Right kidney (tissue), 1 donor: ENCODE measurements at regions not wholly inside any gene's neighbourhood (a gene's known extent, or its start where the extent isn't known, plus 50 kb on each side); places are given as distances from the start of the nearest gene placed in this dataset.
"Not testable (repeated sequence)": the region's sequence is repeated elsewhere in the genome, so short reads cannot be mapped to it uniquely, and the experiment has no call there.

Source experiments
- DNase-seq: peaks from one replicate; pipeline ENCODE4 v3.0.0-alpha.2; 2016

- no peak for DNase-seq
Measured at GRCh38 chr3:110400315-110400714, 671.3 kb upstream of the NECTIN3 start.

GRCh38 chr3:110405830-110406585 lies 665.6 kb upstream of the NECTIN3 start:
- no peak for DNase-seq

GRCh38 chr3:110413266-110413665 lies 658.4 kb upstream of the NECTIN3 start:
- no peak for DNase-seq

GRCh38 chr3:110413807-110414748 lies 657.5 kb upstream of the NECTIN3 start:
- DNase-seq: no peak

GRCh38 chr3:110414855-110415254 lies 656.8 kb upstream of the NECTIN3 start:
- no peak for DNase-seq

- no peak for DNase-seq
Measured at GRCh38 chr3:110419096-110419495, 652.5 kb upstream of the NECTIN3 start.

GRCh38 chr3:110419601-110420000 lies 652.0 kb upstream of the NECTIN3 start:
- no peak for DNase-seq

- no peak for DNase-seq
Measured at GRCh38 chr3:110420158-110420641, 651.4 kb upstream of the NECTIN3 start.

- no peak for DNase-seq
Measured at GRCh38 chr3:110423276-110423675, 648.3 kb upstream of the NECTIN3 start.

GRCh38 chr3:110430146-110430545 lies 641.5 kb upstream of the NECTIN3 start:
- DNase-seq: no peak

- DNase-seq: no peak
Measured at GRCh38 chr3:110436209-110436608, 635.4 kb upstream of the NECTIN3 start.

GRCh38 chr3:110440066-110440653 lies 631.5 kb upstream of the NECTIN3 start:
- not testable (repeated sequence) for DNase-seq

- DNase-seq: no peak
Measured at GRCh38 chr3:110454066-110454465, 617.5 kb upstream of the NECTIN3 start.

GRCh38 chr3:110456001-110456400 lies 615.6 kb upstream of the NECTIN3 start:
- DNase-seq: no peak

GRCh38 chr3:110456438-110457138 lies 615.0 kb upstream of the NECTIN3 start:
- DNase-seq: no peak

- DNase-seq: no peak
Measured at GRCh38 chr3:110457508-110457907, 614.1 kb upstream of the NECTIN3 start.

GRCh38 chr3:110459021-110459420 lies 612.6 kb upstream of the NECTIN3 start:
- no peak for DNase-seq

- DNase-seq: no peak
Measured at GRCh38 chr3:110470310-110470709, 601.3 kb upstream of the NECTIN3 start.

- no peak for DNase-seq
Measured at GRCh38 chr3:110473405-110473804, 598.2 kb upstream of the NECTIN3 start.

GRCh38 chr3:110474397-110474796 lies 597.2 kb upstream of the NECTIN3 start:
- DNase-seq: no peak

GRCh38 chr3:110478377-110479054 lies 593.1 kb upstream of the NECTIN3 start:
- DNase-seq: no peak

- DNase-seq: no peak
Measured at GRCh38 chr3:110479731-110480130, 591.9 kb upstream of the NECTIN3 start.
